PC-3 (cell line): ENCODE measurements at regions not wholly inside any gene's neighbourhood (a gene's known extent, or its start where the extent isn't known, plus 50 kb on each side); places are given as distances from the start of the nearest gene placed in this dataset.

Experiments used
- ATAC-seq: fragments of 200-7000 bp; cut with Tn5 transposase; 2 replicates; pipeline ENCODE4 v1.9.1; 2020; ENCODE audit warnings: mild to moderate bottlenecking, moderate library complexity
- BruUV-seq: library from RNA; stranded (reverse); fragments of 400-500 nt; replicated peaks from 2 replicates; lab custom pipeline; 2021; lab: Mats Ljungman, UMichigan
- CTCF ChIA-PET: fragments of 300-600 bp; sonication (Branson Sonifier 250); formaldehyde crosslinking; loops from one replicate; lab custom pipeline; 2022; ENCODE audit warnings: antibody characterized with exemption; lab: Charles Lee
- POLR2A ChIA-PET: fragments of 300-600 bp; sonication (Branson Sonifier 250); formaldehyde crosslinking; loops from one replicate; lab custom pipeline; 2022; ENCODE audit warnings: antibody characterized with exemption; ENCODE audit not compliant: unreplicated experiment; lab: Charles Lee
- DNase-seq: peaks from one replicate; pipeline ENCODE4 v3.0.0-alpha.2; 2015
- H2AFZ ChIP-seq: fragments of 300-600 bp; sonication (generic); 2 replicates; pipeline ENCODE4 v1.6.0; 2016; ENCODE audit warnings: antibody characterized with exemption, low read length
- H3F3A ChIP-seq: fragments of 300-600 bp; sonication (generic); one replicate; pipeline ENCODE4 v1.6.0; 2017; ENCODE audit warnings: antibody characterized with exemption, low read length, control low read depth, mild to moderate bottlenecking; ENCODE audit not compliant: unreplicated experiment
- H3K27ac ChIP-seq: fragments of 300-600 bp; sonication (generic); 2 replicates; pipeline ENCODE4 v1.5.1; 2016; ENCODE audit warnings: mild to moderate bottlenecking, low read length
- H3K27me3 ChIP-seq: fragments of 300-600 bp; sonication (generic); 2 replicates; pipeline ENCODE4 v1.6.1; 2016; ENCODE audit warnings: low read length, mixed read lengths
- H3K36me3 ChIP-seq: fragments of 300-600 bp; sonication (generic); 2 replicates; pipeline ENCODE4 v1.6.1; 2016; ENCODE audit warnings: low read depth, mixed run types, low read length, mixed read lengths
- H3K4me1 ChIP-seq: fragments of 300-600 bp; sonication (generic); 2 replicates; pipeline ENCODE4 v1.5.1; 2016; ENCODE audit warnings: low read length; ENCODE audit not compliant: insufficient read depth
- H3K4me2 ChIP-seq: fragments of 300-600 bp; sonication (generic); 2 replicates; pipeline ENCODE4 v1.6.0; 2016; ENCODE audit warnings: low read length
- H3K4me3 ChIP-seq: fragments of 300-600 bp; sonication (generic); 2 replicates; pipeline ENCODE4 v1.5.1; 2016; ENCODE audit warnings: mild to moderate bottlenecking, low read length, mixed read lengths
- H3K79me2 ChIP-seq: fragments of 300-600 bp; sonication (generic); 2 replicates; pipeline ENCODE4 v1.6.1; 2017; ENCODE audit warnings: low read length, mixed read lengths
- H3K9ac ChIP-seq: fragments of 300-600 bp; sonication (generic); 2 replicates; pipeline ENCODE4 v1.6.0; 2016; ENCODE audit warnings: mild to moderate bottlenecking, low read length
- H3K9me2 ChIP-seq: fragments of 300-600 bp; sonication (generic); replicated peaks from 2 replicates; pipeline ENCODE4 v1.6.1; 2016; ENCODE audit warnings: mixed run types, low read length, mixed read lengths
- H3K9me3 ChIP-seq: fragments of 300-600 bp; sonication (generic); 2 replicates; pipeline ENCODE4 v1.6.1; 2016; ENCODE audit warnings: low read length, mixed read lengths
- H4K20me1 ChIP-seq: fragments of 300-600 bp; sonication (generic); 2 replicates; pipeline ENCODE4 v1.6.1; 2016; ENCODE audit warnings: low read length, mixed read lengths
- EZH2 ChIP-seq: fragments of 300-600 bp; sonication (generic); IDR thresholded peaks from one replicate; pipeline ENCODE4 v1.6.1; 2017; ENCODE audit warnings: antibody characterized with exemption, mild to moderate bottlenecking, low read length; ENCODE audit not compliant: unreplicated experiment
- EZH2phosphoT487 ChIP-seq: fragments of 300-600 bp; sonication (generic); IDR thresholded peaks from 2 replicates; pipeline ENCODE4 v1.6.1; 2018; ENCODE audit warnings: mild to moderate bottlenecking, antibody characterized with exemption, low read length, borderline replicate concordance
- intact Hi-C: fragments of 100-400 bp; cut with micrococcal nuclease; formaldehyde crosslinking; loops from 2 replicates; pipeline ENCODE4 v1.9.0; 2023
- TF ChIP-seq, protein P1 (sequence below): fragments of 300-600 bp; sonication (generic); conservative IDR thresholded peaks from 2 replicates; pipeline ENCODE4 v1.5.1; 2017; ENCODE audit warnings: antibody characterized with exemption, low read depth, mild to moderate bottlenecking, low read length

DNA sequence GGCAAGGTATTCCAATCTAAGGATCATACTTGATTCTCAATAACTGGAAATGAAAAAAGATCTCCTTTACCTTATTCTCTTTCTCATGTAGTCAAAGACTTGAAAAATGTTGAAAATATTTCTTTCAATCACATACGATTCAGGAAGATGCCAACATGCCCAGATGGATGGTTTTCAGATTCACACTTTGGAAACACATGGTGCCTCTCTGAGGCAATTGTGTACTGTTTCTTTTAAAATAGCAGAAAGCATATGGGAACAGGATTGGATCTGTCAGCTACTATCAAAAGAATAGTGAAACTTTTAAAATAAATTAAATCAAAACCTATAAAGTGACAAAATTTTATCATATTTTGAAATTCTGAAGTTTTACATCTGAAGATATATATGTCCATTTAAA is 222.4 kb downstream of the SPRY2 start:
- Histone ChIP-seq H3K27ac (no peak overlapping the region), H3K9me3 (no peaks in the 10 kb centered on the region), H3K79me2 (no peaks in the 10 kb centered on the region), H3F3A (no peaks in the 10 kb centered on the region), H3K4me3 (no peak overlapping the region), H2AFZ (no peak overlapping the region), H3K36me3 (no peaks in the 10 kb centered on the region), H3K9ac (no peak overlapping the region), H3K4me2 (no peak overlapping the region), H3K4me1 (peaks cover 14% of the 10 kb centered on the region; the same call in 1 of the 2 replicates), H4K20me1 (no peaks in the 10 kb centered on the region), H3K9me2 (no peaks in the 10 kb centered on the region), H3K27me3 (no peaks in the 10 kb centered on the region)
- ChIA-PET CTCF (no interaction called here), POLR2A (no interaction called here)
- ATAC-seq (no peak), DNase-seq (no peak)
- intact Hi-C loops, result no loop called here
- TF ChIP-seq, protein P1, sequence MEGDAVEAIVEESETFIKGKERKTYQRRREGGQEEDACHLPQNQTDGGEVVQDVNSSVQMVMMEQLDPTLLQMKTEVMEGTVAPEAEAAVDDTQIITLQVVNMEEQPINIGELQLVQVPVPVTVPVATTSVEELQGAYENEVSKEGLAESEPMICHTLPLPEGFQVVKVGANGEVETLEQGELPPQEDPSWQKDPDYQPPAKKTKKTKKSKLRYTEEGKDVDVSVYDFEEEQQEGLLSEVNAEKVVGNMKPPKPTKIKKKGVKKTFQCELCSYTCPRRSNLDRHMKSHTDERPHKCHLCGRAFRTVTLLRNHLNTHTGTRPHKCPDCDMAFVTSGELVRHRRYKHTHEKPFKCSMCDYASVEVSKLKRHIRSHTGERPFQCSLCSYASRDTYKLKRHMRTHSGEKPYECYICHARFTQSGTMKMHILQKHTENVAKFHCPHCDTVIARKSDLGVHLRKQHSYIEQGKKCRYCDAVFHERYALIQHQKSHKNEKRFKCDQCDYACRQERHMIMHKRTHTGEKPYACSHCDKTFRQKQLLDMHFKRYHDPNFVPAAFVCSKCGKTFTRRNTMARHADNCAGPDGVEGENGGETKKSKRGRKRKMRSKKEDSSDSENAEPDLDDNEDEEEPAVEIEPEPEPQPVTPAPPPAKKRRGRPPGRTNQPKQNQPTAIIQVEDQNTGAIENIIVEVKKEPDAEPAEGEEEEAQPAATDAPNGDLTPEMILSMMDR, result no peak
- no peak for TF ChIP-seq EZH2
- TF ChIP-seq EZH2phosphoT487, result no peak
- BruUV-seq, result no TSS peak

DNA sequence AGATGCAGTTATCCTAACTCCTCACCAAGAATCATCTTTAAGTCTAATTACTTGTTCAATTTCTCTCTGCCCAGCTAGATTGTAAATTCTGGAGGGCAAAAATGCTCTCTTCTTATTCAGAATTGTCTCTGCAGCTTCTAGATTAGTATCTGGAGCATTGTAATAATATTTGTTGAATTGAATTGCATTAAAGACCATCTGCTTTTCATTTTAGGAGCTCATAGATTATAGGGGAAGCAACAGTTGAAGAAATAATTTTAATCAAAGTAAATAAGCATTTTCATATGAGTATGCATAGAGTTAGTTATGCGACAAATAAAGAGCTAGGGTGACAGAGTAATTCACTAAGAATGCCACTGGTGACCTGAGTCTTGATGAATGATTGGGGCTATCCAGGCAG is 222.8 kb downstream of the SPRY2 start:
- H3K4me1 ChIP-seq, result peaks cover 19% of the 10 kb centered on the region; the same call in 1 of the 2 replicates
- CTCF ChIA-PET, result no interaction called here
- H3F3A ChIP-seq, result no peaks in the 10 kb centered on the region
- intact Hi-C loops, result no loop called here
- DNase-seq (no peak), ATAC-seq (no peak)
- no peaks in the 10 kb centered on the region for H3K9me3 ChIP-seq
- no peak overlapping the region for H2AFZ ChIP-seq
- TF ChIP-seq, protein P1, result no peak
- TF ChIP-seq EZH2phosphoT487, result no peak
- TF ChIP-seq EZH2, result no peak
- no peaks in the 10 kb centered on the region for H3K36me3 ChIP-seq
- H4K20me1 ChIP-seq, result no peaks in the 10 kb centered on the region
- H3K27me3 ChIP-seq, result no peaks in the 10 kb centered on the region
- no peak overlapping the region for H3K9ac ChIP-seq
- no TSS peak for BruUV-seq
- POLR2A ChIA-PET, result no interaction called here
- no peak overlapping the region for H3K4me2 ChIP-seq
- no peaks in the 10 kb centered on the region for H3K9me2 ChIP-seq
- H3K79me2 ChIP-seq, result no peaks in the 10 kb centered on the region
- H3K27ac ChIP-seq, result no peak overlapping the region
- H3K4me3 ChIP-seq, result no peak overlapping the region

DNA sequence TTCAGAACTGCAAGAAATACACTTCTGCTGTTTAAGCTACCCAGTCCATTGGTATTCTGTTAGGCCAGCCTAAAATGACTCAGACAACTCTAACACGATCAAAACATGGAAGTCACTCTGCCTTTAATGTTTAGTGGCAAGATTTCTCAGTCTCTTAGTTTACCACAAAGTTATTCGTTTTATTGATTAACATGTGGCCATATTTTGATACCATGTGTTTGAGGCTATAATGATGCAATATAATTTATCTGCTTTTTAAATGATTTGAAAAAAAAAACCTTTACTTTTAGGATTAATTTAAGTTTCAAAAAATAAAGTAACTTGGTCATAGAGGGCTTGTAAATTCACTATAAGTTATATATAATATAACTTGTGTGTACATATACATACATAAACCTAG is 223.4 kb downstream of the SPRY2 start:
- Histone ChIP-seq H3K4me3 (no peak overlapping the region), H3K36me3 (no peaks in the 10 kb centered on the region), H3K9me3 (no peaks in the 10 kb centered on the region), H3K9me2 (no peaks in the 10 kb centered on the region), H3K4me2 (no peak overlapping the region), H3F3A (no peaks in the 10 kb centered on the region), H3K79me2 (no peaks in the 10 kb centered on the region), H3K27ac (no peak overlapping the region), H3K9ac (no peak overlapping the region), H2AFZ (no peak overlapping the region), H4K20me1 (no peaks in the 10 kb centered on the region), H3K27me3 (no peaks in the 10 kb centered on the region), H3K4me1 (peaks cover 20% of the 10 kb centered on the region; the same call in 1 of the 2 replicates)
- ATAC-seq, result no peak
- ChIA-PET POLR2A (no interaction called here), CTCF (no interaction called here)
- DNase-seq, result no peak
- no peak for TF ChIP-seq EZH2phosphoT487
- TF ChIP-seq, protein P1, result no peak
- no peak for TF ChIP-seq EZH2
- intact Hi-C loops, result no loop called here
- no TSS peak for BruUV-seq
